GM12878 (cell line): ENCODE measurements at regions not wholly inside any gene's neighbourhood (a gene's known extent, or its start where the extent isn't known, plus 50 kb on each side); places are given as distances from the start of the nearest gene placed in this dataset.

Experiments
- ATAC-seq: fragments of 200-7000 bp; cut with Tn5 transposase; 3 replicates; pipeline ENCODE4 v1.9.1; 2020; ENCODE audit warnings: mild to moderate bottlenecking, moderate library complexity
- BruUV-seq: library from RNA; stranded (reverse); fragments of 400-500 nt; replicated peaks from 2 replicates; lab custom pipeline; 2021; lab: Mats Ljungman, UMichigan
- CTCF ChIA-PET: fragments of 300-600 bp; sonication (Branson Sonifier 250); formaldehyde crosslinking; extraction: SDS; loops from one replicate; lab custom pipeline; 2021; ENCODE audit warnings: inconsistent platforms; lab: Yijun Ruan, JAX
- POLR2A ChIA-PET: fragments of 350-600 bp; formaldehyde crosslinking; extraction: SDS; loops from one replicate; lab custom pipeline; 2021; ENCODE audit warnings: inconsistent platforms; lab: Charles Lee
- RAD21 ChIA-PET: fragments of 300-600 bp; sonication (Branson Sonifier 250); formaldehyde crosslinking; loops from one replicate; lab custom pipeline; 2023; ENCODE audit warnings: antibody characterized with exemption; ENCODE audit not compliant: unreplicated experiment; lab: Charles Lee
- SMC1A ChIA-PET: fragments of 300-600 bp; sonication (Branson Sonifier 250); formaldehyde crosslinking; loops from one replicate; lab custom pipeline; 2023; ENCODE audit not compliant: unreplicated experiment, uncharacterized antibody; lab: Charles Lee
- DNase-seq: peaks from one replicate; pipeline ENCODE4 v3.0.0-alpha.2; 2011; ENCODE audit warnings: low read depth, low spot score
- FAIRE-seq: peaks from 3 replicates; lab custom pipeline; 2011; peaks lifted over from hg19 to GRCh38; lab: Jason Lieb, UNC
- H2AFZ ChIP-seq: 2 replicates; pipeline ENCODE4 v1.6.0; 2011; ENCODE audit warnings: low read depth, low read length, control low read depth; ENCODE audit not compliant: control insufficient read depth
- H3K27ac ChIP-seq: 2 replicates; pipeline ENCODE4 v1.5.1; 2011; ENCODE audit warnings: control low read depth; ENCODE audit not compliant: control insufficient read depth, insufficient read depth
- H3K27me3 ChIP-seq, 2 experiments: replicated peaks in 1 of 2; 2 replicates each; pipeline versions ENCODE4 v1.6.0 to v1.6.1; 2011; ENCODE audit warnings: low read length in 1 of 2; ENCODE audit not compliant: control insufficient read depth in 2 of 2, insufficient read depth in 2 of 2
- H3K36me3 ChIP-seq, 2 experiments: 2 replicates each; pipeline ENCODE4 v1.5.1; 2011; ENCODE audit warnings: low read length in 1 of 2; ENCODE audit not compliant: control insufficient read depth in 2 of 2, insufficient read depth in 2 of 2
- H3K4me1 ChIP-seq: 2 replicates; pipeline ENCODE4 v1.6.1; 2011; ENCODE audit warnings: mild to moderate bottlenecking, low read length, moderate library complexity, mixed read lengths; ENCODE audit not compliant: control insufficient read depth, insufficient read depth
- H3K4me2 ChIP-seq: 2 replicates; pipeline ENCODE4 v1.6.0; 2011; ENCODE audit warnings: control low read depth; ENCODE audit not compliant: control insufficient read depth, insufficient read depth
- H3K4me3 ChIP-seq: fragments of 200-600 bp; sonication (generic); 2 replicates; pipeline ENCODE4 v1.5.1; 2016
- H3K79me2 ChIP-seq: 2 replicates; pipeline ENCODE4 v1.6.0; 2011; ENCODE audit warnings: low read length; ENCODE audit not compliant: control insufficient read depth, insufficient read depth
- H3K9ac ChIP-seq: 2 replicates; pipeline ENCODE4 v1.8.0; 2011; ENCODE audit warnings: low read length, control low read depth, mixed read lengths; ENCODE audit not compliant: control insufficient read depth, insufficient read depth
- H3K9me3 ChIP-seq: replicated peaks from 3 replicates; pipeline ENCODE4 v1.5.1; 2011; ENCODE audit warnings: mild to moderate bottlenecking, low read length; ENCODE audit not compliant: control insufficient read depth, insufficient read depth
- H4K20me1 ChIP-seq: 2 replicates; pipeline ENCODE4 v1.6.0; 2011; ENCODE audit not compliant: control insufficient read depth, insufficient read depth
- BRCA1 ChIP-seq: IDR thresholded peaks from 2 replicates; pipeline ENCODE4 v1.6.1; 2011; ENCODE audit warnings: low read depth, low read length, improper control_type of control experiment
- CREB1 ChIP-seq: IDR thresholded peaks from 2 replicates; pipeline ENCODE4 v1.6.1; 2012; ENCODE audit warnings: low read depth, mild to moderate bottlenecking, inconsistent platforms
- IKZF2 ChIP-seq, 2 experiments: fragments of 450-650 bp; IDR thresholded peaks; 2 replicates each; pipeline ENCODE4 v1.6.1; 2017; ENCODE audit warnings: mild to moderate bottlenecking in 2 of 2, moderate library complexity in 2 of 2
- JUNB ChIP-seq: IDR thresholded peaks from 2 replicates; pipeline ENCODE4 v1.6.1; 2016; ENCODE audit warnings: antibody characterized with exemption, mild to moderate bottlenecking
- KDM1A ChIP-seq: fragments of 200-600 bp; sonication (generic); IDR thresholded peaks from 2 replicates; pipeline ENCODE4 v1.6.1; 2016; ENCODE audit warnings: borderline replicate concordance
- MYB ChIP-seq: fragments of 150-350 bp; IDR thresholded peaks from 2 replicates; pipeline ENCODE4 v1.6.1; 2014; ENCODE audit warnings: mild to moderate bottlenecking, low read depth, low read length, borderline replicate concordance
- NBN ChIP-seq: fragments of 450-650 bp; IDR thresholded peaks from 2 replicates; pipeline ENCODE4 v1.6.1; 2016
- PAX8 ChIP-seq: fragments of 450-650 bp; IDR thresholded peaks from 2 replicates; pipeline ENCODE4 v1.6.1; 2017; ENCODE audit warnings: mild to moderate bottlenecking, moderate library complexity
- POLR2A ChIP-seq: IDR thresholded peaks from 2 replicates; pipeline ENCODE4 v1.6.1; 2011; ENCODE audit warnings: low read depth, mild to moderate bottlenecking, low read length
- RB1 ChIP-seq: fragments of 450-650 bp; formaldehyde crosslinking; IDR thresholded peaks from 2 replicates; pipeline ENCODE4 v1.6.1; 2017; ENCODE audit warnings: mild to moderate bottlenecking, borderline replicate concordance
- RBBP5 ChIP-seq: fragments of 200-600 bp; sonication (generic); conservative IDR thresholded peaks from 2 replicates; pipeline ENCODE4 v1.6.1; 2016
- WGBS: methylation state at CpG from one replicate; pipeline ENCODE4 v1.1.6; 2016; ENCODE audit warnings: low lambda C conversion rate; ENCODE audit not compliant: insufficient replicate concordance, insufficient coverage; ENCODE audit errors: missing lambda C conversion rate; 5-methylcytosine and 5-hydroxymethylcytosine counted together
- in situ Hi-C: fragments of 300-500 bp; cut with MboI; formaldehyde crosslinking; loops from 9 replicates; pipeline ENCODE4 v1.14.3; 2018; ENCODE audit warnings: mixed read lengths
- intact Hi-C: fragments of 100-400 bp; cut with micrococcal nuclease; formaldehyde crosslinking; loops from one replicate; pipeline ENCODE4 v1.14.2; 2022; ENCODE audit not compliant: unreplicated experiment
- TF ChIP-seq, protein P1 (sequence below): fragments of 450-650 bp; formaldehyde crosslinking; IDR thresholded peaks from 2 replicates; pipeline ENCODE4 v1.4.0; 2022; ENCODE audit warnings: mild to moderate bottlenecking, moderate library complexity
- TF ChIP-seq, protein P2 (sequence below): fragments of 450-650 bp; formaldehyde crosslinking; IDR thresholded peaks from 2 replicates; pipeline ENCODE4 v1.4.0; 2020; ENCODE audit warnings: mild to moderate bottlenecking, moderate library complexity
- TF ChIP-seq, protein P3 (sequence below): fragments of 450-650 bp; IDR thresholded peaks from 2 replicates; pipeline ENCODE4 v1.6.1; 2016; ENCODE audit warnings: mild to moderate bottlenecking

DNA sequence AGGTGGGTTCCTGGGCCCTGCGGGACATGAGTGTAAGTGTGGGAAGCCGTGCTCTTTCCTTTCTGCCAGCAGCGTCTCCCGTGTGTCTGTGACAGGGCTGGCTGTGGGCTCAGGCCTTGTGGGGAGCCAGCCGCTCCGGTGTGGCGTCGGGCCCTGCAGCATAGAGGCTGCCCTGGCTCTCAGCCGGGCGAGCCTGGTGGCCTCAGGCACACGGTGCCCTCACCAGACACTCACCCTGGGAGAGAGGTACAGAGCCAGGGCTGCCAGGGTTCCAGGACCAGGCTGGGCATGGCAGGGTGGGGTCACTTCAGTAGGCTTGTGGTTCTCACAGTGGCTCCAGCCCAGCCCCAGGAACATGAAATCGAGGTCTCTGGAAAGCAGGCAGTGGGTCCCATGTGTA is 324.8 kb downstream of the TEX29 start (continued):
- TF ChIP-seq, protein P1, sequence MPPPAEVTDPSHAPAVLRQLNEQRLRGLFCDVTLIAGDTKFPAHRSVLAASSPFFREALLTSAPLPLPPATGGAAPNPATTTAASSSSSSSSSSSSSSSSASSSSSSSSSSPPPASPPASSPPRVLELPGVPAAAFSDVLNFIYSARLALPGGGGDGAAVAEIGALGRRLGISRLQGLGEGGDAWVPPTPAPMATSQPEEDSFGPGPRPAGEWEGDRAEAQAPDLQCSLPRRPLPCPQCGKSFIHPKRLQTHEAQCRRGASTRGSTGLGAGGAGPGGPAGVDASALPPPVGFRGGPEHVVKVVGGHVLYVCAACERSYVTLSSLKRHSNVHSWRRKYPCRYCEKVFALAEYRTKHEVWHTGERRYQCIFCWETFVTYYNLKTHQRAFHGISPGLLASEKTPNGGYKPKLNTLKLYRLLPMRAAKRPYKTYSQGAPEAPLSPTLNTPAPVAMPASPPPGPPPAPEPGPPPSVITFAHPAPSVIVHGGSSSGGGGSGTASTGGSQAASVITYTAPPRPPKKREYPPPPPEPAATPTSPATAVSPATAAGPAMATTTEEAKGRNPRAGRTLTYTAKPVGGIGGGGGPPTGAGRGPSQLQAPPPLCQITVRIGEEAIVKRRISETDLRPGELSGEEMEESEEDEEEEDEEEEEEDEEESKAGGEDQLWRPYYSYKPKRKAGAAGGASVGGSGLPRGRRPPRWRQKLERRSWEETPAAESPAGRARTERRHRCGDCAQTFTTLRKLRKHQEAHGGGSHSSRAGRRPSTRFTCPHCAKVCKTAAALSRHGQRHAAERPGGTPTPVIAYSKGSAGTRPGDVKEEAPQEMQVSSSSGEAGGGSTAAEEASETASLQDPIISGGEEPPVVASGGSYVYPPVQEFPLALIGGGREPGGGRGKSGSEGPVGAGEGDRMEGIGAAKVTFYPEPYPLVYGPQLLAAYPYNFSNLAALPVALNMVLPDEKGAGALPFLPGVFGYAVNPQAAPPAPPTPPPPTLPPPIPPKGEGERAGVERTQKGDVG (CRISPR knock-in tag), result no peak

DNA sequence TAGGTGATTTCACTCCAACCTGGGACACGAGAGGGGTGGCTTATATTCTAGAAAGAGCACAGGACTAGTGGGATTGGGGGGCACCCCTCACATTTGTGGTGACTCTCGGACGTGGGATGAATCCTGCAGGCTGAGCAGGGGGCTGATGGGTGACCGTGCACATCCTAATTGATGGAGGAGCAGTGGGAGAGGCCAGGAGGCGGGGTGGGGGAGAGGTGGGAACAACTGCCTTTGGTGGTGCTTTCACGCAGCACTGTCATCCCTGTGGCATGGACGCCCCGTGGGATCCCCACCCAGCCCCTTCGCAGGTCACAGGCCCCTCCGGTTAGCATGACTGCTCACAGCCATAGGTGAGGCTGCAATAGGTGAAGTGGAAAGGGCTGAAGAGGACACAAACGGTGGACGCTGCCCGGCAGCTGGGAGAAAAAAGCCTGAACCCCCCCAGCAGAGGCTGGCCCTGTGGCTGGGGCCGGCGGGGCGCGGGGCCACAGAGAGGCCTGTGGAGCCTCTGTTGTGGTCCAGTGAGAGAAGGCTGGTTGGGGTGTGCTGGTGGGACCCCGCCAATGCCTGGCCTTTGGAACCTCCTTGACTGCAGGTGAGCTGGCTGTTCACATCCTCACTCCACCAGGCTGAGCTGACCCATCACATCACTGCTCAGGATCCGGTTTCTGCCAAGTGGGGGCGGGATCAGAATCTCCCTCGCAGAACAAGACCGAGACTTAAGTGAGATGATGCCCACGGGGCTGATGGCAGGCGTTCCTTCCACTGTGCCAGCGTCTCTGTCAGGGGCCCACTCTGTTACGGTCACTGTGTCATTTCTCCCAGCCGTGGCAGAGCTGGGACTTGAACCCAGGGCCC is 325.4 kb downstream of the TEX29 start:
- Histone ChIP-seq H3K27me3 (no peaks in the 10 kb centered on the region), H3K4me1 (no peaks in the 10 kb centered on the region), H3K9ac (no peak overlapping the region), H3K4me2 (no peak overlapping the region), H3K9me3 (no peaks in the 10 kb centered on the region), H3K4me3 (no peak overlapping the region), H3K27ac (no peak overlapping the region), H3K79me2 (no peaks in the 10 kb centered on the region)
- intact Hi-C loops (no loop called here), in situ Hi-C loops (no loop called here)
- DNase-seq, result no peak
- no peak for ATAC-seq
- RAD21 ChIA-PET, result no interaction called here
- CTCF ChIA-PET, result no interaction called here
- no peak for FAIRE-seq
- POLR2A ChIA-PET, result no interaction called here
- TF ChIP-seq BRCA1 (no peak), RB1 (no peak), CREB1 (no peak), POLR2A (no peak), JUNB (no peak), PAX8 (no peak), RBBP5 (no peak), NBN (no peak), IKZF2 (IDR thresholded peaks at IDR 0.05) (no peak), MYB (no peak), KDM1A (no peak)
- TF ChIP-seq, protein P2, sequence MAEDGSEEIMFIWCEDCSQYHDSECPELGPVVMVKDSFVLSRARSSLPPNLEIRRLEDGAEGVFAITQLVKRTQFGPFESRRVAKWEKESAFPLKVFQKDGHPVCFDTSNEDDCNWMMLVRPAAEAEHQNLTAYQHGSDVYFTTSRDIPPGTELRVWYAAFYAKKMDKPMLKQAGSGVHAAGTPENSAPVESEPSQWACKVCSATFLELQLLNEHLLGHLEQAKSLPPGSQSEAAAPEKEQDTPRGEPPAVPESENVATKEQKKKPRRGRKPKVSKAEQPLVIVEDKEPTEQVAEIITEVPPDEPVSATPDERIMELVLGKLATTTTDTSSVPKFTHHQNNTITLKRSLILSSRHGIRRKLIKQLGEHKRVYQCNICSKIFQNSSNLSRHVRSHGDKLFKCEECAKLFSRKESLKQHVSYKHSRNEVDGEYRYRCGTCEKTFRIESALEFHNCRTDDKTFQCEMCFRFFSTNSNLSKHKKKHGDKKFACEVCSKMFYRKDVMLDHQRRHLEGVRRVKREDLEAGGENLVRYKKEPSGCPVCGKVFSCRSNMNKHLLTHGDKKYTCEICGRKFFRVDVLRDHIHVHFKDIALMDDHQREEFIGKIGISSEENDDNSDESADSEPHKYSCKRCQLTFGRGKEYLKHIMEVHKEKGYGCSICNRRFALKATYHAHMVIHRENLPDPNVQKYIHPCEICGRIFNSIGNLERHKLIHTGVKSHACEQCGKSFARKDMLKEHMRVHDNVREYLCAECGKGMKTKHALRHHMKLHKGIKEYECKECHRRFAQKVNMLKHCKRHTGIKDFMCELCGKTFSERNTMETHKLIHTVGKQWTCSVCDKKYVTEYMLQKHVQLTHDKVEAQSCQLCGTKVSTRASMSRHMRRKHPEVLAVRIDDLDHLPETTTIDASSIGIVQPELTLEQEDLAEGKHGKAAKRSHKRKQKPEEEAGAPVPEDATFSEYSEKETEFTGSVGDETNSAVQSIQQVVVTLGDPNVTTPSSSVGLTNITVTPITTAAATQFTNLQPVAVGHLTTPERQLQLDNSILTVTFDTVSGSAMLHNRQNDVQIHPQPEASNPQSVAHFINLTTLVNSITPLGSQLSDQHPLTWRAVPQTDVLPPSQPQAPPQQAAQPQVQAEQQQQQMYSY (CRISPR knock-in tag), result no peak
- TF ChIP-seq, protein P3, sequence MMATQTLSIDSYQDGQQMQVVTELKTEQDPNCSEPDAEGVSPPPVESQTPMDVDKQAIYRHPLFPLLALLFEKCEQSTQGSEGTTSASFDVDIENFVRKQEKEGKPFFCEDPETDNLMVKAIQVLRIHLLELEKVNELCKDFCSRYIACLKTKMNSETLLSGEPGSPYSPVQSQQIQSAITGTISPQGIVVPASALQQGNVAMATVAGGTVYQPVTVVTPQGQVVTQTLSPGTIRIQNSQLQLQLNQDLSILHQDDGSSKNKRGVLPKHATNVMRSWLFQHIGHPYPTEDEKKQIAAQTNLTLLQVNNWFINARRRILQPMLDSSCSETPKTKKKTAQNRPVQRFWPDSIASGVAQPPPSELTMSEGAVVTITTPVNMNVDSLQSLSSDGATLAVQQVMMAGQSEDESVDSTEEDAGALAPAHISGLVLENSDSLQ, result no peak
- TF ChIP-seq, all 136 proteins: peak for 0
- WGBS, result 46% methylated on average over 24 of the region's 27 CpGs
- H4K20me1 ChIP-seq, result no peaks in the 10 kb centered on the region
- no TSS peak for BruUV-seq
- no peaks in the 10 kb centered on the region for H3K36me3 ChIP-seq
- SMC1A ChIA-PET, result no interaction called here
- no peak overlapping the region for H2AFZ ChIP-seq
